HG03280 (cell line): ENCODE measurements at regions not wholly inside any gene's neighbourhood (a gene's known extent, or its start where the extent isn't known, plus 50 kb on each side); places are given as distances from the start of the nearest gene placed in this dataset.

Experiments used
- ATAC-seq: cut with Tn5 transposase; IDR thresholded peaks from one replicate; pipeline ENCODE4 v1.9.1; 2021; ENCODE audit warnings: mild to moderate bottlenecking, moderate library complexity; ENCODE audit not compliant: unreplicated experiment

- ATAC-seq: no peak
Observed at GRCh38 chr6:122524056-122524455, 52.4 kb upstream of the SERINC1 start.

- peak; percentile 97 for ATAC-seq
Observed at GRCh38 chr6:122530440-122531046, 58.9 kb upstream of the SERINC1 start.

- ATAC-seq: no peak
Observed at GRCh38 chr6:122548281-122548680, 61.9 kb upstream of the PKIB start.

- no peak for ATAC-seq
Observed at GRCh38 chr6:122548820-122549219, 61.4 kb upstream of the PKIB start.

- no peak for ATAC-seq
Observed at GRCh38 chr6:122553697-122554096, 56.5 kb upstream of the PKIB start.

GRCh38 chr6:122555561-122555960 is 54.6 kb upstream of the PKIB start:
- no peak for ATAC-seq

- no peak for ATAC-seq
Observed at GRCh38 chr6:122558080-122558479, 52.1 kb upstream of the PKIB start.
